HG02798 (cell line): ENCODE measurements at regions not wholly inside any gene's neighbourhood (a gene's known extent, or its start where the extent isn't known, plus 50 kb on each side); places are given as distances from the start of the nearest gene placed in this dataset.
"Not testable (repeated sequence)": the region's sequence is repeated elsewhere in the genome, so short reads cannot be mapped to it uniquely, and the experiment has no call there.

Experiments used
- ATAC-seq: cut with Tn5 transposase; IDR thresholded peaks from one replicate; pipeline ENCODE4 v1.9.1; 2021; ENCODE audit warnings: mild to moderate bottlenecking; ENCODE audit not compliant: unreplicated experiment, poor library complexity

GRCh38 chr15:50857763-50858162, 50.7 kb upstream of the AP4E1 start:
- no peak for ATAC-seq

GRCh38 chr15:50854601-50855490, 53.6 kb upstream of the AP4E1 start:
- peak; percentile 95 for ATAC-seq

- ATAC-seq = no peak
Observed at GRCh38 chr15:50850003-50850402, 58.5 kb upstream of the AP4E1 start.

GRCh38 chr15:50848349-50848748, 60.1 kb upstream of the AP4E1 start:
- ATAC-seq = no peak

- not testable (repeated sequence) for ATAC-seq
Observed at GRCh38 chr15:50845181-50845580, 63.3 kb upstream of the AP4E1 start.

GRCh38 chr15:50840520-50840919, 68.0 kb upstream of the AP4E1 start:
- ATAC-seq = no peak

- no peak for ATAC-seq
Observed at GRCh38 chr15:50837256-50837770, 71.2 kb upstream of the AP4E1 start.

GRCh38 chr15:50830477-50831354, 65.2 kb upstream of the SPPL2A start:
- no peak for ATAC-seq

- no peak for ATAC-seq
Observed at GRCh38 chr15:50828610-50829206, 63.2 kb upstream of the SPPL2A start.

GRCh38 chr15:50825946-50826345, 60.4 kb upstream of the SPPL2A start:
- ATAC-seq = no peak

- ATAC-seq = no peak
Observed at GRCh38 chr15:50824514-50824913, 59.0 kb upstream of the SPPL2A start.

- ATAC-seq = no peak
Observed at GRCh38 chr15:50823281-50823680, 57.8 kb upstream of the SPPL2A start.

GRCh38 chr15:50821476-50821875, 56.0 kb upstream of the SPPL2A start:
- ATAC-seq = no peak

GRCh38 chr15:50820808-50821382, 55.4 kb upstream of the SPPL2A start:
- no peak for ATAC-seq

- ATAC-seq = no peak
Observed at GRCh38 chr15:50819344-50819743, 53.8 kb upstream of the SPPL2A start.

- no peak for ATAC-seq
Observed at GRCh38 chr15:50815958-50816590, 50.6 kb upstream of the SPPL2A start.
